Stimulated activated naive CD8-positive, alpha-beta T cell treated with anti-CD3 and anti-CD28 coated beads, Interleukin-15, Interleukin-2, amounts not matched to agents 100 ng/mL and 50 ng/mL, for 24 hours (primary cell): ENCODE measurements at regions not wholly inside any gene's neighbourhood (a gene's known extent, or its start where the extent isn't known, plus 50 kb on each side); places are given as distances from the start of the nearest gene placed in this dataset.

Experiments
- H3K27ac Mint-ChIP-seq: one replicate; pipeline ENCODE4 v1.8.0; 2021; ENCODE audit warnings: mild to moderate bottlenecking, mixed read lengths
- H3K27me3 Mint-ChIP-seq: one replicate; pipeline ENCODE4 v1.8.0; 2021; ENCODE audit warnings: mixed read lengths
- H3K36me3 Mint-ChIP-seq: one replicate; pipeline ENCODE4 v1.8.0; 2021; ENCODE audit warnings: low read depth, mixed read lengths
- H3K4me1 Mint-ChIP-seq: one replicate; pipeline ENCODE4 v1.8.0; 2021; ENCODE audit warnings: low read depth, mixed read lengths
- H3K4me3 Mint-ChIP-seq: one replicate; pipeline ENCODE4 v1.8.0; 2021; ENCODE audit warnings: mild to moderate bottlenecking, mixed read lengths
- H3K9me3 Mint-ChIP-seq: one replicate; pipeline ENCODE4 v1.8.0; 2021; ENCODE audit warnings: mixed read lengths

GRCh38 chr1:188382851-188383250 lies 1554.1 kb downstream of the PLA2G4A start:
- no peak overlapping the region for H3K27ac Mint-ChIP-seq
- no peaks in the 10 kb centered on the region for H3K36me3 Mint-ChIP-seq
- H3K9me3 Mint-ChIP-seq, result peaks cover 10% of the 10 kb centered on the region

GRCh38 chr1:188386161-188386560 lies 1557.4 kb downstream of the PLA2G4A start:
- Mint-ChIP-seq H3K9me3 (peaks cover 9% of the 10 kb centered on the region), H3K36me3 (no peaks in the 10 kb centered on the region), H3K4me1 (no peaks in the 10 kb centered on the region), H3K27me3 (no peaks in the 10 kb centered on the region), H3K4me3 (no peak overlapping the region), H3K27ac (no peak overlapping the region)

More at GRCh38 chr1:188382851-188383250, 1554.1 kb downstream of the PLA2G4A start:
- Mint-ChIP-seq H3K27me3 (no peaks in the 10 kb centered on the region), H3K4me1 (no peaks in the 10 kb centered on the region), H3K4me3 (no peak overlapping the region)

- H3K36me3 Mint-ChIP-seq, result no peaks in the 10 kb centered on the region
- H3K4me1 Mint-ChIP-seq, result no peaks in the 10 kb centered on the region
- H3K4me3 Mint-ChIP-seq, result no peak overlapping the region
- H3K27me3 Mint-ChIP-seq, result no peaks in the 10 kb centered on the region
- peaks cover 9% of the 10 kb centered on the region for H3K9me3 Mint-ChIP-seq
- H3K27ac Mint-ChIP-seq, result no peak overlapping the region
Observed at GRCh38 chr1:188386666-188387065, 1557.9 kb downstream of the PLA2G4A start.

- no peaks in the 10 kb centered on the region for H3K4me1 Mint-ChIP-seq
- peaks cover 10% of the 10 kb centered on the region for H3K9me3 Mint-ChIP-seq
- no peak overlapping the region for H3K4me3 Mint-ChIP-seq
- H3K27ac Mint-ChIP-seq, result no peak overlapping the region
- H3K36me3 Mint-ChIP-seq, result no peaks in the 10 kb centered on the region
- no peaks in the 10 kb centered on the region for H3K27me3 Mint-ChIP-seq
Observed at GRCh38 chr1:188394677-188395076, 1565.9 kb downstream of the PLA2G4A start.

GRCh38 chr1:188397521-188397920 lies 1568.8 kb downstream of the PLA2G4A start:
- Mint-ChIP-seq H3K27ac (no peak overlapping the region), H3K9me3 (peaks cover 13% of the 10 kb centered on the region), H3K4me3 (no peak overlapping the region), H3K27me3 (no peaks in the 10 kb centered on the region), H3K4me1 (no peaks in the 10 kb centered on the region), H3K36me3 (no peaks in the 10 kb centered on the region)

- H3K4me3 Mint-ChIP-seq, result no peak overlapping the region
- H3K36me3 Mint-ChIP-seq, result no peaks in the 10 kb centered on the region
Observed at GRCh38 chr1:188402986-188403385, 1574.2 kb downstream of the PLA2G4A start.

GRCh38 chr1:188406636-188407035 lies 1577.9 kb downstream of the PLA2G4A start:
- Mint-ChIP-seq H3K4me3 (no peak overlapping the region), H3K27ac (no peak overlapping the region), H3K36me3 (no peaks in the 10 kb centered on the region), H3K4me1 (no peaks in the 10 kb centered on the region), H3K9me3 (no peaks in the 10 kb centered on the region), H3K27me3 (no peaks in the 10 kb centered on the region)

More at GRCh38 chr1:188402986-188403385, 1574.2 kb downstream of the PLA2G4A start:
- Mint-ChIP-seq H3K4me1 (no peaks in the 10 kb centered on the region), H3K27ac (no peak overlapping the region), H3K9me3 (peaks cover 9% of the 10 kb centered on the region), H3K27me3 (no peaks in the 10 kb centered on the region)

GRCh38 chr1:188420177-188420576 lies 1591.4 kb downstream of the PLA2G4A start:
- no peak overlapping the region for H3K4me3 Mint-ChIP-seq
- H3K27ac Mint-ChIP-seq, result no peak overlapping the region
- H3K27me3 Mint-ChIP-seq, result no peaks in the 10 kb centered on the region
- peaks cover under 1% of the 10 kb centered on the region for H3K9me3 Mint-ChIP-seq
- no peaks in the 10 kb centered on the region for H3K4me1 Mint-ChIP-seq
- H3K36me3 Mint-ChIP-seq, result no peaks in the 10 kb centered on the region

GRCh38 chr1:188423073-188423472 lies 1594.3 kb downstream of the PLA2G4A start:
- no peaks in the 10 kb centered on the region for H3K36me3 Mint-ChIP-seq
- H3K4me1 Mint-ChIP-seq, result no peaks in the 10 kb centered on the region
- H3K27ac Mint-ChIP-seq, result no peak overlapping the region
- peaks cover 5% of the 10 kb centered on the region for H3K9me3 Mint-ChIP-seq
- no peak overlapping the region for H3K4me3 Mint-ChIP-seq
- no peaks in the 10 kb centered on the region for H3K27me3 Mint-ChIP-seq

- Mint-ChIP-seq H3K4me3 (no peak overlapping the region), H3K4me1 (no peaks in the 10 kb centered on the region), H3K9me3 (peaks cover 5% of the 10 kb centered on the region), H3K27me3 (no peaks in the 10 kb centered on the region), H3K36me3 (no peaks in the 10 kb centered on the region), H3K27ac (no peak overlapping the region)
Observed at GRCh38 chr1:188424176-188424575, 1595.4 kb downstream of the PLA2G4A start.

- Mint-ChIP-seq H3K27me3 (no peaks in the 10 kb centered on the region), H3K4me3 (no peak overlapping the region), H3K4me1 (no peaks in the 10 kb centered on the region), H3K36me3 (no peaks in the 10 kb centered on the region), H3K27ac (no peak overlapping the region), H3K9me3 (peaks cover 10% of the 10 kb centered on the region)
Observed at GRCh38 chr1:188425687-188426086, 1596.9 kb downstream of the PLA2G4A start.

GRCh38 chr1:188426561-188426960 lies 1597.8 kb downstream of the PLA2G4A start:
- H3K27me3 Mint-ChIP-seq, result no peaks in the 10 kb centered on the region

GRCh38 chr1:188427642-188428041 lies 1598.9 kb downstream of the PLA2G4A start:
- H3K27ac Mint-ChIP-seq, result no peak overlapping the region
- H3K4me1 Mint-ChIP-seq, result no peaks in the 10 kb centered on the region
- H3K4me3 Mint-ChIP-seq, result no peak overlapping the region
- H3K9me3 Mint-ChIP-seq, result peaks cover 10% of the 10 kb centered on the region
- no peaks in the 10 kb centered on the region for H3K36me3 Mint-ChIP-seq
- no peaks in the 10 kb centered on the region for H3K27me3 Mint-ChIP-seq

More at GRCh38 chr1:188426561-188426960, 1597.8 kb downstream of the PLA2G4A start:
- Mint-ChIP-seq H3K4me3 (no peak overlapping the region), H3K27ac (no peak overlapping the region), H3K36me3 (no peaks in the 10 kb centered on the region), H3K9me3 (peaks cover 10% of the 10 kb centered on the region), H3K4me1 (no peaks in the 10 kb centered on the region)

- Mint-ChIP-seq H3K36me3 (no peaks in the 10 kb centered on the region), H3K27me3 (no peaks in the 10 kb centered on the region), H3K9me3 (peaks cover 10% of the 10 kb centered on the region), H3K4me3 (no peak overlapping the region), H3K4me1 (no peaks in the 10 kb centered on the region), H3K27ac (no peak overlapping the region)
Observed at GRCh38 chr1:188429386-188429785, 1600.6 kb downstream of the PLA2G4A start.

- no peaks in the 10 kb centered on the region for H3K36me3 Mint-ChIP-seq
- H3K4me3 Mint-ChIP-seq, result no peak overlapping the region
- H3K27me3 Mint-ChIP-seq, result no peaks in the 10 kb centered on the region
- no peak overlapping the region for H3K27ac Mint-ChIP-seq
- H3K9me3 Mint-ChIP-seq, result peaks cover 8% of the 10 kb centered on the region
- H3K4me1 Mint-ChIP-seq, result no peaks in the 10 kb centered on the region
Observed at GRCh38 chr1:188432427-188432826, 1603.7 kb downstream of the PLA2G4A start.

GRCh38 chr1:188433425-188433824 lies 1604.7 kb downstream of the PLA2G4A start:
- Mint-ChIP-seq H3K9me3 (peaks cover 4% of the 10 kb centered on the region), H3K4me3 (no peak overlapping the region), H3K36me3 (no peaks in the 10 kb centered on the region), H3K4me1 (no peaks in the 10 kb centered on the region), H3K27me3 (no peaks in the 10 kb centered on the region), H3K27ac (no peak overlapping the region)
